Stimulated activated CD8-positive, alpha-beta memory T cell treated with anti-CD3 and anti-CD28 coated beads, Interleukin-12 subunit alpha, Interleukin-12 subunit beta, amount 100 ng/mL, for 1 hour (primary cell): ENCODE measurements at regions not wholly inside any gene's neighbourhood (a gene's known extent, or its start where the extent isn't known, plus 50 kb on each side); places are given as distances from the start of the nearest gene placed in this dataset.
"Not testable (repeated sequence)": the region's sequence is repeated elsewhere in the genome, so short reads cannot be mapped to it uniquely, and the experiment has no call there.

ENCODE experiments used
- DNase-seq: peaks from one replicate; pipeline ENCODE4 v3.0.0-alpha.2; 2020; ENCODE audit warnings: low read depth

DNA sequence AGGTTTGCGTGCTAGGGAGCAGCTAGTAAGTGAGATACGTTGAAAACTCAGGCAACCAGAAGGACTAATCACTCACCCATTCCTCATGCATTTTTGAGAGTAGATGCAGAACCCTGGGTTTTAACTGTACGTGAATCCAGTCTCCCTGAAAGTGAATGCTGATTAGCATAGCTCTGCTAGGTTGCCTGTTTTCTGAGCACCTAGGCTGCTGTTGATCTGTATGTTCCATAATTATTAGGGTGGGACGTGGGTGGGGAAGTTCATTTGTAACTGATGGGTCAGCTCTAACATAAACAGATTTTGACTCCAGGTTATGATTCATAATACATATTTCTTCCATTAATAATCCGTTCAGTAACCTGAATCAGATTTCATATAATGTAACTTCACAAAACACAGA lies 379.0 kb upstream of the FANCL start:
- DNase-seq: no peak

- DNase-seq: no peak
Observed at GRCh38 chr2:58616961-58617360, 375.8 kb upstream of the FANCL start.

DNA sequence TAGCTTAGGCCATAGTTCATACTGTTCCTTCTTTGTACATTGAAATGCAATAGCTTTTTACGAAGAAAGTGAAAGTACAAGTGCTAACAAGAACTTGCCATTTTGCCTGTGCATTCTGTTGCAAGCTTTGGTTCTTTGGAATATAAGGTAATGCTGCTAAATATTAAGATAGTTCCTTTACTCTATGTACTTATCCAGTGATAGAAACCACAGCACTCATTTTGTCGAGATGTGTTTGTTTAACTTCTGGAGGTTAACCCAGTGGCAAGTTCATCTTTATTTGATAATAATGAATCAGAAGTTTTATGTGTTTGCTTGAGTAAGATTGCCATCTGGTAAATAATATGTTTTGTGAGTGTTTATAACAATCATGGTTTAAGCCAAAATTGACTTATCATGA lies 373.1 kb upstream of the FANCL start:
- DNase-seq: no peak

DNA sequence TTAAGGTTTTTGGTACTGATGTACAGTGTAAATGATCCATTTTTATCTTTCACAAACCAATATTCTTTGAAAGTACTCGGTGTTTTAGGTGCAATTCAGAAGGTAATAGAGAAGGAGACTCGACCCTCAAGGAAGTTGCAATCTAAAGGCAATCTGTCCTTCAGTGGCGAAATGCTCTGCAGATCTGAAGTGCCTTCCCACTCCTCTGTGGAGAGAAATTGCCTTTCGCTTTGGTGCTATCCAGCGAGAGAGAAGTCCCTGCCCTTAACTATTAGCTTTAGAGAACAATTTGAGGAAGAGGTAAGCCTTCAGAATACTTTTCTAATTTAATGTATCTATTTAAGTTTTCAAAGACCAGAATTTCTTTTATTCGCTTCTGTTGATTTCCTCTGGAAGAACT lies 371.8 kb upstream of the FANCL start:
- DNase-seq: no peak

- no peak for DNase-seq
Observed at GRCh38 chr2:58609326-58609725, 368.2 kb upstream of the FANCL start.

GRCh38 chr2:58608146-58608545 lies 367.0 kb upstream of the FANCL start:
- no peak for DNase-seq

- no peak for DNase-seq
Observed at GRCh38 chr2:58607448-58607847, 366.3 kb upstream of the FANCL start.

DNA sequence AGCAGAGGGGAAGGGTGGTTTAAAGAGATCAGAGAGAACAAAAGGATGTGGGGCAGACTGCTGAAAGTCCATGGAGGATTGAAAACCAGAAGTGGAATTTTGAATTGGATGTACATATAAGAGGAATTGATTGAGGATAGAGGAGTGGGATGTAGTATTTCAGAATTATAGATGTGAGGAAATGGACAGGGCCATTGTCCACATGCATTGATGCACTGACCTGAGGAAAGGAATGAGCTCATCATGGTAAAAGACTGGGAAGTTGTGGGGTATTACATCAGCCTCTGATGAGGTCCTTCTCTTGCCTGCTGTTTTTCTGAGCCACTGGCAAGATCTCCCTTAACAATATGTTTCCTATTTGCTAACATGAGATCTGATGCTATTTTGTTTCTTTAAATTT lies 365.7 kb upstream of the FANCL start:
- DNase-seq: no peak

DNA sequence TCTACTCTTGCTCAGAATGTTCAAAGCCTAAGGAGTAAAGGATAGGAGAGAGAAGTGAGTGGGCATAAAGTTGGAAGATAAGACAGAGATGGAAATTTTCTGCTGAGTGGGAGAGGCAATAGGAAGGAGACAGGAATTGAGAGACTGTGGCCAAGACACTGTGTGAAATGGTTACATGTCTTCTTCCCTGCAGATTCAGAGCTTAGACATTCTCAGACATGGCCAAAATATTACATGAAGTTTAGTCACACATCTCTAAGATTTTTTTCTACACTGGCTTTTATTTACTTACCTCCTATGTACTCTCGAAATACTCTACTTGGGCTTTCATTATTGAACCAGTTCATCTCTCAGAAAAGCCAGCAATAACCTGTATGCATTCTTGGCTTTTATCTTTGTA lies 363.0 kb upstream of the FANCL start:
- DNase-seq: no peak

GRCh38 chr2:58601017-58601416 lies 359.9 kb upstream of the FANCL start:
- DNase-seq: no peak

DNA sequence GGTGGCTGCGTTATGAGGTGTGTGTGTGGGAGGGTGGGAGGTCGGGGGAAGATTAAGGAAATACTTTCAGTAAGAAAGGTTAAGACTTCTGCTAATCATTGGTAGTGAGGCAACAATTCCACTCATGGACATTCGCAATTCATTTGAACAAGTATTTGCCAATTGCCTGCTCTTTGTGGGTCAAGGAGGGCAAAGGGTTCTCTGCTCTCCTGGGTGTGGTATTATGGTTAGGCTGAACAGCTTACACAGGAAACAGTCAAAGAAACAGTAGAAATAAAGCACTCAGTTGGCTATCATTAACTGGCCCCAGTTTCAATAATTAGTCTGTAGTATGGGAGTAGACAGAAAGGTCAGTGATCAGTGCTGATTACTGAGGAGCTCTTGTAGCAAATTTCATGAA lies 357.0 kb upstream of the FANCL start:
- DNase-seq: no peak

GRCh38 chr2:58595714-58596113 lies 354.6 kb upstream of the FANCL start:
- DNase-seq: no peak

GRCh38 chr2:58594762-58595161 lies 353.6 kb upstream of the FANCL start:
- DNase-seq: no peak

GRCh38 chr2:58594175-58594574 lies 353.1 kb upstream of the FANCL start:
- no peak for DNase-seq

DNA sequence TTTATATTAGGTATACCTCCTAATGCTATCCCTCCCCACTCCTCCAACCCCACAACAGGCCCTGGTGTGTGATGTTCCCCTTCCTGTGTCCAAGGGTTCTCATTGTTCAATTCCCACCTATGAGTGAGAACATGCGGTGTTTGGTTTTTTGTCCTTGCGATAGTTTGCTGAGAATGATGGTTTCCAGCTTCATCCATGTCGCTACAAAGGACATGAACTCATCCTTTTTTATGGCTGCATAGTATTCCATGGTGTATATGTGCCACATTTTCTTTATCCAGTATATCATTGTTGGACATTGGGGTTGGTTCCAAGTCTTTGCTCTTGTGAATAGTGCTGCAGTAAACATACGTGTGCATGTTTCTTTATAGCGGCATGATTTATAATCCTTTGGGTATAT lies 345.1 kb upstream of the FANCL start:
- DNase-seq: not testable (repeated sequence)

DNA sequence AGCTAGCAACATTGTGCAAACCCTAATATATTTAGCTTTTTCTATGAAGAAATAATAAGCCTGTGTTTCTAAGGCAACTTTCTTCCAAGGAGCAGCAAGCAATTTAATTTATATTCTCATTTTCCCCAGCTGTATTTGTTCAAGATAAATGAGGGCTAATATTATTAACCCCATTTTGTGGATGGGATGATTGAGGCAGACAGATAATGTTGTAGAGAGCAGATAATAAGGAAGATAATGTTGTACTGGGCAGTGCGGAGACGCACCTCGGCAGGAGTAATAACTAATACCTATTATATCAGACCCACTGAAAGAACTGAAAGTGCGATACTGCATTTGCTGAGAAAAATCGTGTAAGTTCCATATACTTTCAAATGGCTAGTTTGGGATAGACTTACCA lies 344.1 kb upstream of the FANCL start:
- DNase-seq: no peak

DNA sequence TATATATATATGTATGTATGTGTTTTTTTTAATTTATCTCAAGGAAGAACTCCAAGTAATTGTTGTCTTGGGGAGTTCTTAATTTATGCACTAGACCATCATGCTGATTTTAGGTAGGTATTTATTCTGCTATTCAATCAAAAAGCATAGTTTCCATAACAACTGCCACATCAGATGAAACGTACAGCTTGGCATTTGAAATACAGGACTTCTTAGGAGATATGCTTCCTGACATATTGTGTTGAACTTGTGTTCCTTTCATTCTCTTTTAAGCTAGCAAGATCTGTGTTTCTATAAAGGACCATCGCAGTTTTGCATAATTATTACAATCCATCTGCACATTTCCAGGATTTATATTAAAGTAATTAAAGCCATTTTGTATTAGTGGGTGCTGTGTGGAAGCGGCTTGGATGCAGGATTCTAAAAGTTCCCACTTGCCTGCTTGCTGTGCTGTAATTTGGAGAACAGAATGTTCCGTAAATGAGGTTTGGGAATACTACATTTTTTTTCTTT lies 343.5 kb upstream of the FANCL start:
- DNase-seq: no peak

DNA sequence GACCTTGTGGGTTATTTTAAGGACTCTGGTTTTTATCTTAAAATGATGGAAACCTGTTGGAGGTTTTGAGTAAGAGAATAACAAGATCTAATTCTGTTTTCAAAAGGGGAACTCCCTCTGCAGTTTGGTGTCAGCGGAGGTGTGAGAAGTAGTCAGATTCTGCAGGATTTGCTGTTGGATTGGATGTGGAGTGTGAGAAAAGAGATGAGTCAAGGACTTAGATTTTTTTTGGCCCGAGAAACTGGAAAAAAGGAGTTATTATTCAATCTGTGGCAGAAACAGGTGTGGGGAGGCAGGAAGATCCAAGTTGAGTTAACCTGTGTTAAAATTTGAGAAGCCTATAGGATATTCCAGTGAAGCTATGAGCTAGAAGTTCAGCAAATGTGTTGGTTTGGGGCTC lies 337.2 kb upstream of the FANCL start:
- DNase-seq: no peak

DNA sequence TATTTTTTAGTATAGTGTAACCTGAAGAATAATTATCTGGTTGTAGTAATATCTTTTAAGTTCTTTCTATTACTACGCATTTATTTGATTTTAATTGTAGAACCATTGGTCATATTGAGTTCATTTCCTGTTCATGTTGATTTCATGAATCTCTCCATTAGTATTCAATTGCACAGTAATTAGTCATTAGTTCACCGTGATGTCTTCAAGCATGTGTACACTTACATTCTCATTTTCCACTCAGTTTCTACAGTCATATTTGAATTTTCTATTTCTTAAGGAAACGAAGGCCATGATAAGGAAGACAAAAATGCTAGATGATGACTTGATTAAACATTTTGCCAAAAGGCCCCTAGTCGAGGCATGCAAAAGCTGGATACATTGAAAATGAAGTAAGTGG lies 333.7 kb upstream of the FANCL start:
- DNase-seq: no peak

- DNase-seq: no peak
Observed at GRCh38 chr2:58572731-58573130, 331.6 kb upstream of the FANCL start.

- no peak for DNase-seq
Observed at GRCh38 chr2:58571181-58571852, 330.2 kb upstream of the FANCL start.

DNA sequence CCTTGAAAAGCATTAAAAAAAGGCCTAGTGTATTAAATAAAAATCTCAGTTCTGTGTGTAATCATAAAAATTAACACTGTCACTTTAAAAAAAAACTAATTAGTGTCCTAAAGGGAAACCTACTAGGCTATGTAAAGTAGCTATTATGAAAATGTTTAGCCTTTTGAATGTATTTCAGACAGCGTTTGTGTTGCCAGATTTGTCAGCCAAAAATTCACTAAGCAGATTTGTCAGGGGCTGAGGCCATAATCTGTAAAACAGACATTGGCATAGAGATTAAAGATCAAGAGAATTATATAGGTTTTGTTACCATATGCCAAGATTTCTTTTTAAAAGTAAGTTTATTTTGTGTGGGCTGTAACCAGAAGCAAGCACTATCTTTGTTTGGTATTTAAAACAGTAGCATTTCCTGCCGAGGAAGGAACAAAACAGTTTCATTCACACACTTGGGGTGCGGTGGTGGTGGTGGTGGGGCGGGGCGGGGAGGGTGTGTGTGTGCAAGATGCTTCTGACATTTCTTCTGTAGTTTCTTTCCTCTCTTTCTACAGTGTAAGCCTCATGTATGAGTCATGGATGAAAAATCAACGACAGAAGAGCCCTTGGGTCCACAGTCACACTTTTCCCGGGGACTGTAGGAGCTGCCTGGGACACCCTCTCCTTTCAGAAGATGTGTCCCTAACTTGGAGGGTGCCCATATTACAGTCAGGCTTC lies 328.5 kb upstream of the FANCL start:
- DNase-seq: no peak

DNA sequence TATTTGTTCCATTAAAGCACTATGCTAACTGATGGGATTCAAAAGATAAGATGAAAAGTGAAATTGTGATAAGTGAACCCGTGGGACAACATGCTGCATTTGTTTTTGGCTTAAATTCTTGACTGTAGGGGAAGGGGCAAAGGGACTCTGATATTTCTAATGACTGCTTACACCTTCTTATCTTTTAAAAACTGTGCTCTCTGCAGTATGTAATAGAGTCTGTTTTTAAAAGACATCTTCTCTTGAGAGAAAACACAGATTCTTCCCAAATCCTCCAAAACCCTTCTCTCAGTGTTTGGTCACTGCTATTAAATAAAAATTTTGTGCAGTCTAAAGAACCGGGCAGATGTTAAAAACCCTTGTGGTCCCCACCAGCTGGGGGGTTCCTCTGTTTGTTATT lies 327.8 kb upstream of the FANCL start:
- no peak for DNase-seq

- no peak for DNase-seq
Observed at GRCh38 chr2:58562276-58562675, 321.2 kb upstream of the FANCL start.
